Dendritic cell treated with granulocyte-macrophage colony-stimulating factor and Interleukin-4, amounts not matched to agents 40 ng/mL and 50 ng/mL, for 4 days (primary cell): ENCODE measurements at regions not wholly inside any gene's neighbourhood (a gene's known extent, or its start where the extent isn't known, plus 50 kb on each side); places are given as distances from the start of the nearest gene placed in this dataset.
"Not testable (repeated sequence)": the region's sequence is repeated elsewhere in the genome, so short reads cannot be mapped to it uniquely, and the experiment has no call there.

Experiments
- H3K27ac Mint-ChIP-seq: one replicate; pipeline ENCODE4 v1.8.0; 2022; ENCODE audit warnings: mild to moderate bottlenecking, mixed read lengths
- H3K27me3 Mint-ChIP-seq: one replicate; pipeline ENCODE4 v1.8.0; 2022; ENCODE audit warnings: mild to moderate bottlenecking, mixed read lengths
- H3K36me3 Mint-ChIP-seq: one replicate; pipeline ENCODE4 v1.8.0; 2022; ENCODE audit warnings: low read depth, mixed read lengths
- H3K4me1 Mint-ChIP-seq: one replicate; pipeline ENCODE4 v1.8.0; 2022; ENCODE audit warnings: low read depth, mixed read lengths
- H3K4me3 Mint-ChIP-seq: one replicate; pipeline ENCODE4 v1.8.0; 2022; ENCODE audit warnings: mild to moderate bottlenecking, moderate library complexity, mixed read lengths
- H3K9me3 Mint-ChIP-seq: one replicate; pipeline ENCODE4 v1.8.0; 2022; ENCODE audit warnings: mixed read lengths
- intact Hi-C: fragments of 100-400 bp; cut with micrococcal nuclease; formaldehyde crosslinking; loops from one replicate; pipeline ENCODE4 v1.15.0; 2022

DNA sequence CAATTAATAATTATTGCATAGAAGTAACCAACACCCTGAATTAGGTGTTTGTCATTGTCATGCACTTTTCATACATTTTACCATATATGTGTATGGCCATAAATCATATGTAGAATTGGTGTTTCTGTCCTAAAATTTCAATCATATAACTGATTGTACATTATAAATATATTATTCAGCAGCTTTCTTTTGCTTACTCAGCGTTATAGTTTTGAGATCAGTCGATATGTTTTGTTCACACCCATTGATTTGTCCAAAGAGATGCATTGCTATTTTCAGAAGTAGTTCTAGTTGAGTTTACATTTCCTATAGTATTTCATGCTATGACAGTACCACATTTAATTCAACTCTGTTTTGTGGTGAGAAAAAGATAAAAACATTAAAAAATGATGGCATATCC is 50.5 kb upstream of the PARP4 start:
- Mint-ChIP-seq H3K9me3 (no peaks in the 10 kb centered on the region), H3K4me1 (peaks cover 23% of the 10 kb centered on the region), H3K27me3 (peaks cover 17% of the 10 kb centered on the region), H3K36me3 (no peaks in the 10 kb centered on the region), H3K27ac (no peak overlapping the region), H3K4me3 (no peak overlapping the region)
- intact Hi-C loops = no loop called here

DNA sequence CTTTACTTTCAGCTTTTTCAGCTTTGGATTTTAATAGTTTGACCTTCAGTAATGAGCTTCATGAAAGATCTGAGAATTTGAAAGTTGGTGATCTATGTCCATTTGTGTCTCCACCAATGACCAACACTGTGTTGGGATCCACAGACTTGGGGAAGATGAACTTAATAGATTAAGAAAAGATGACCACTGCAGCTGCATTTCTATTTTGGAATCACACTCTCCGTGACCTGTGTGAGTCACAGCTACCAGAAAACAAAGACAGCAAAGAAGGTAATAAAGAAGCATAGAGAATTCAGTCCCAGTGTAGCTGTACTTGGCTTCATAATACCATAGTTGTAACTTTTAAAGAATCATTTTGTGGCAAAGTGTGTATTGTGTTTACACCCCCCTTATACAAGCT is 51.4 kb upstream of the PARP4 start:
- H3K9me3 Mint-ChIP-seq, intact Hi-C loops: not testable (repeated sequence)

DNA sequence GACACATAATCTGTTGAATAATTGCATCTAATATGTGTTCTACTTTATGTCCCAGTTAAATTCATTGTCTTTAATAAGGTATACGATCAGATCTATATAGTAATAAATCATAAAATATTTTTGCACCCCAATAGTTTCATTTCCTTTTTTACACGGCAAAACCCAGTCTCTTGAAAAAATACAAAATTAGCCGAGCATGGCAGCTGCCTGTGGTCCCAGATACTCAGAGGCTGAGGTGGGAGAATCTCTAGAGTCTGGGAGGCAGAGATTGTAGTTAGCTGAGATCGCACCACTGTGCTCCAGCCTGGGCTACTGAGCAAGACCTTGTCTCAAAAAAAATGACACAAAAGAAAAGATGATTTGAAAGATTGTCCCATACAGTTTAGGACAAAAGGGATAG is 52.3 kb upstream of the PARP4 start:
- Mint-ChIP-seq H3K27me3 (peaks cover 4% of the 10 kb centered on the region), H3K27ac (no peak overlapping the region), H3K36me3 (no peaks in the 10 kb centered on the region), H3K4me1 (peaks cover 7% of the 10 kb centered on the region), H3K9me3 (no peaks in the 10 kb centered on the region), H3K4me3 (no peak overlapping the region)
- intact Hi-C loops = no loop called here

More for the DNA sequence above, 51.4 kb upstream of the PARP4 start:
- not testable (repeated sequence) for H3K4me3 Mint-ChIP-seq, H3K27ac Mint-ChIP-seq, H3K36me3 Mint-ChIP-seq
- H3K27me3 Mint-ChIP-seq = peaks cover 14% of the 10 kb centered on the region
- peaks cover 16% of the 10 kb centered on the region for H3K4me1 Mint-ChIP-seq

DNA sequence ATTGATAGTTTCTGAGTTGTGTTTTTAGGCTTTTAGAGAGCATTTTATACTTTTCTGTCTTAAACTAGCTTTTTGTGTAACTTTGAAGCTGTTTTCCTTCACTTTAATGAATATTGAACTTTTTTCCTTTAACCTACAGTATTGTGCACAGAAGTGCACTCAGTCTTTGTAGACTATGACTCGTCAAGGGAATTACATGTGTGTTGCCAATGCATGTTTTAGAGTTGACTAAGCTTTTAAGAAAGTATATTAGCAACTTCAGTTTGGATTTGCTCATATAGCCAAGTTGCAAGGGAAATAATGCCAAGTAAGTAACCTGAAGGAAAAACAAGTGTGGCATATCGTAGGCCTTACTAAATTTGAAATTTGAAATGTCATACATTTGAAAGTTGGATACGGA is 55.0 kb upstream of the PARP4 start:
- H3K27ac Mint-ChIP-seq, H3K27me3 Mint-ChIP-seq, H3K9me3 Mint-ChIP-seq, H3K36me3 Mint-ChIP-seq, intact Hi-C loops, H3K4me3 Mint-ChIP-seq, H3K4me1 Mint-ChIP-seq: not testable (repeated sequence)

DNA sequence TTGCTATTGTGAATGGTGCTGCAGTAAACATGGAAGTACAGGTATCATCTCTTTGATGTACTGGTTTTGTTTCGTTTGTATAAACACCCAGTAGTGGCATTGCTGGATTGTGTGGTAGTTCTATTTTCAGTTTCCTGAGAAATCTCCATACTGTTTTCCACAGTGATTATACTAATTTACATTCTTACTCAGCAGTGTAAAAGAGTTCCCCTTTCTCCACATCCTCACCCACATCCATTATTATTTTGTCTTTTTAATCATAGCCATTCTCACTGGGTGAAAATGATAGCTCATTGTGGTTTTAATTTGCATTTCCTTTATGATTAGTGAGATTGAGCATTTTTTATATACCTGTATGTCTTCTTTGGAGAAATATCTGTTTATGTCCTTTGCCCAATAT is 62.3 kb upstream of the PARP4 start:
- H3K4me1 Mint-ChIP-seq = peaks cover 22% of the 10 kb centered on the region
- H3K27ac Mint-ChIP-seq = peak overlapping the region; percentile 22
- H3K36me3 Mint-ChIP-seq = no peaks in the 10 kb centered on the region
- no peak overlapping the region for H3K4me3 Mint-ChIP-seq
- H3K9me3 Mint-ChIP-seq = no peaks in the 10 kb centered on the region
- intact Hi-C loops = no loop called here
- peaks cover 3% of the 10 kb centered on the region for H3K27me3 Mint-ChIP-seq

DNA sequence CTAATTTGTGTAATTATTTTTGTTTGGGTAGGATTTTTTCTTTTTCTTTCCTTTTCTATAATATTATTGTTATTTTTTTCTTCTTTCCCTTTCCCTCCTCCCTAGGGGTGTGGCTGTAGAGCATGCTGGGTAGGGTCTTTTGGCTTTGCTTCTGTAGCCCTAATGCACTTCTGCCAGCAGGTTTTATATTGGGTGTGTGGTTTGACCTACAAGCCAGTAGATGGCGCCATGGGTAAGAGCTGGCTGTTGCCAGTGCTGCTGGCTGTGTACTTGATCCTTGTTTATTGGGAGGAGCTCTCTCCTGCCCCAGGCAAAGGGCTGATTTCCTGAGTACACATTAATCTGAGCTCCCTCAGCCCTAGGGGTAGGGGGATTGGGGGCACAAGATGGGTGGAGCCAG is 67.7 kb upstream of the PARP4 start:
- H3K9me3 Mint-ChIP-seq, H3K4me3 Mint-ChIP-seq, H3K27ac Mint-ChIP-seq, H3K36me3 Mint-ChIP-seq, H3K27me3 Mint-ChIP-seq: not testable (repeated sequence)
- intact Hi-C loops = loop anchor here (1.0 kb wide), 1 partner anchor 91 kb away; no protein-coding TSS in a partner anchor
- H3K4me1 Mint-ChIP-seq = peaks cover 22% of the 10 kb centered on the region

DNA sequence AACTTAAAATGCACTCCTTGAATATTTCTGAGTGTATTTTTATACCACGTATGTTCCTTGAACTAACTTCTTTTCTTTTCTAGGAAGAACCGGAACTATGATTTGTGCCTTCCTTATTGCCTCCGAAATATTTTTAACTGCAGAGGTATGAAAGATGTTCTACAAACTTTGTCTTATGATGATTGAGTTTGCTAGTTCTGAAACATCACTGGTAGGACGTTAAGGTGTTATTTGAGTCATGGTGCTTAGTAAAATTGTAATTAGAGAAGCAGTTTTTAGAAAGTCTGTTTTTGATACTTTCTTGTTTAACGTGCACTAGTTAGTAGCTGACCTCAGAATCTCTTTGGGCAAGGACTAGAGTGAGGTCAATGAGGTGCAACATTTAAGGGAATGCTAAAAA is 69.0 kb upstream of the PARP4 start:
- H3K9me3 Mint-ChIP-seq, H3K36me3 Mint-ChIP-seq, H3K4me3 Mint-ChIP-seq, intact Hi-C loops, H3K27ac Mint-ChIP-seq, H3K27me3 Mint-ChIP-seq: not testable (repeated sequence)
- peaks cover 15% of the 10 kb centered on the region for H3K4me1 Mint-ChIP-seq

DNA sequence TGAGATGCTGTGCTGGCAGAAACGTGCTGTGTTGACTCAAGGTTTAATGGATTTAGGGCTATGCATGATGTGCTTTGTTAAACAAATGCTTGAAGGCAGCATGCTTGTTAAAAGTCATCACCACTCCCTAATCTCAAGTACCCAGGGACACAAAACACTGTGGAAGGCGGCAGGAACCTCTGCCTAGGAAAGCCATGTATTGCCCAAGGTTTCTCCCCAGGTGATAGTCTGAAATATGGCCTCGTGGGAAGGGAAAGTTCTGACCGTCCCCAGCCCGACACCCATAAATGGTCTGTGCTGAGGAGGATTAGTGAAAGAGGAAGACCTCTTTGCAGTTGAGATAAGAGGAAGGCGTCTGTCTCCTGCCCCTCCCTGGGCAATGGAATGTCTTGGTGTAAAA is 79.1 kb upstream of the PARP4 start:
- intact Hi-C loops, H3K27me3 Mint-ChIP-seq, H3K36me3 Mint-ChIP-seq, H3K27ac Mint-ChIP-seq, H3K9me3 Mint-ChIP-seq, H3K4me3 Mint-ChIP-seq: not testable (repeated sequence)
- H3K4me1 Mint-ChIP-seq = peaks cover 11% of the 10 kb centered on the region

DNA sequence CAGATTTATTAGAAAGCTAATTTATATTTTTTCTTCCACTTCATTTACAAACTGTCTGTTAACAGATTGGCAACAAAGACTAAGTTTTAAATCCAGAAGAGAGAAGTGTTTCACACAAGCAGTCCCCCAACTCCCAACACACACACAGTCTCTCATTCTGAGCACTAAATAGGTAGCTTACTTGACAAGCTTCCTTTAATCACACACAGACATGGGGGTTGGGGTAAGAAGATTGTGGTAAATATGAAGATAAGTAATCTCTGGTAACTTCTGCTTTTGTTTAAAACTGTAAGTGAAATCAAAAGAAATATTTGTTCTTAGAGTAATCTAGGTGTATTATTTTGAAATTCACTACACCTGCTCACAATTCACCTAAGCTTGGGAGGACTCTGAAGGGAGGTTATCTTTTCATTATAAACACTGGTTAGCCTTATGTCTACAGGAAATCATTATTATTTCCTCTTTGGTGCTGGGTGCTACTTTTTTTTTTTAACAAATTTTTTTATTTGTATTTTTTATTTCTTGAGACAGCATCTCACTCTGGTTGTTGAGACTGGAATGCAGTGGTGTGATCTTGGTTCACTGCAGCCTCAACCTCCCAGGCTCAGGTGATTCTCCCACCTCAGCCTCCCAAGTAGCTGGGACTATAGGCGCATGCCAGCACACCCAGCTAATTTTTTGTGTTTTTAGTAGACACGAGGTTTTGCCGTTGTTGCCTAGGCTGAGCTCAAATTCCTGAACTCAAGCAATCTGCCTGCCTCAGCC is 82.1 kb upstream of the ATP12A start:
- intact Hi-C loops, H3K4me3 Mint-ChIP-seq, H3K27me3 Mint-ChIP-seq, H3K9me3 Mint-ChIP-seq, H3K36me3 Mint-ChIP-seq, H3K27ac Mint-ChIP-seq: not testable (repeated sequence)
- H3K4me1 Mint-ChIP-seq = peaks cover 24% of the 10 kb centered on the region

DNA sequence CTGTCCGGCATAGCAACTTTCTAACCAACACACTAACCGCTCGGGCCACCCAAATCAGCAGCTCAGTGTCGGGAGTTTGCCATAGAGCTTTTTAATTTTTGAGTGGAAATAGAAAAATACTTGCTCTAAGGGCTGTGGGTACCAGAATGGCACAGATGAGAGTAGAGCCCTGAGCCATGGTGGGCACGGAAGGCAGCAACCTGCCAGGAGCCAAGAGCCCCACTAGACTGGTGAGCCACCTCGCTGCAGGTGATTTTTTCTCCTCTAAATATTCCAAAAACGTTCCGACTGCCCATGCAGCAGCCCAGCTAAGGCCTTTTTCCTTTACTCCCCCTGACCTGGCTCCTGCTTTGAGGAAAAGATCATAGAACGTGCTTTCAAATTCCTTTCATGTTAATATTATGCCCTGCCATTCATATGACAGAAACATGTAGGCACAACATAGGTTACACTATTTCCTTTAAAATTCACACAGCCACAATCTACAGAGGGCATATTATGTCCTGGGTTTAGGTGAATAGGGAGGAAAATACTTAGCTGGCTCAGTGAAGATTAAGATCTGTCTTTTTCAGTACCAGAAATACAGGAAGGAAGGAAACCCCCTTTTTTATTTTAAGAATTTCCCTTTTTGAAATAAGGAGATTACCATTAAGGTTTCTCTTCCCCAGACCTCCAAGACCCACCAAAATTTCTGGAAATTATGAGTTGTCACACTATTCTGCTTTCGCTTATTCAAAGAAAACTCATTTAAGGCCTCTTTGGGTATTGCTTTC is 81.0 kb upstream of the ATP12A start:
- H3K4me3 Mint-ChIP-seq, H3K27ac Mint-ChIP-seq, H3K27me3 Mint-ChIP-seq, H3K36me3 Mint-ChIP-seq, intact Hi-C loops: not testable (repeated sequence)
- H3K4me1 Mint-ChIP-seq = peaks cover 24% of the 10 kb centered on the region
- peaks cover 10% of the 10 kb centered on the region for H3K9me3 Mint-ChIP-seq

DNA sequence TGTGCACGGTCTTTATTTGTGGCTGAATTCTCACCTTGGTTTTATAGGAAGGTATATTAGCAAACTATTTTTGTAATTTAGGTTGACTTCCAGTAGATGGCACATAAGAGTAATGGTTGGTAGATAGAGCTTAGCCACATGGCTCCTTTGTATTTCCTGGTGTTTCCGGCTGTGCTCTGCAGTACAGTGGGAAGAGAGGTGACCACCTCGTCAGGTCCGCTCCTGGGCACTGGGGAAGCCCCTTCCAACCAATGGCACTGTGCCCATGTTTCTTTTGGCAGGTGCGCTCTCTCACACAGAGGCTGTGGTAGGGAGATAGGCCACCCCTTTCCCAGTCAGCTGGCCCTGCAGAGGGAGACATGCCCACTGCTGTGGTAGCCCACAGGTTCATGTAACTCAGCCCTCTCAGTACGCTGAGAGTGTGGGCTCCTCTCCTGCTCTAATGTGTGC is 74.3 kb upstream of the ATP12A start:
- H3K9me3 Mint-ChIP-seq = peaks cover 17% of the 10 kb centered on the region
- no peaks in the 10 kb centered on the region for H3K36me3 Mint-ChIP-seq
- no peak overlapping the region for H3K4me3 Mint-ChIP-seq
- H3K4me1 Mint-ChIP-seq = peaks cover 7% of the 10 kb centered on the region
- no peaks in the 10 kb centered on the region for H3K27me3 Mint-ChIP-seq
- H3K27ac Mint-ChIP-seq = no peak overlapping the region
- intact Hi-C loops = loop anchor here (1.0 kb wide), 1 partner anchor 65 kb away; no protein-coding TSS in a partner anchor

DNA sequence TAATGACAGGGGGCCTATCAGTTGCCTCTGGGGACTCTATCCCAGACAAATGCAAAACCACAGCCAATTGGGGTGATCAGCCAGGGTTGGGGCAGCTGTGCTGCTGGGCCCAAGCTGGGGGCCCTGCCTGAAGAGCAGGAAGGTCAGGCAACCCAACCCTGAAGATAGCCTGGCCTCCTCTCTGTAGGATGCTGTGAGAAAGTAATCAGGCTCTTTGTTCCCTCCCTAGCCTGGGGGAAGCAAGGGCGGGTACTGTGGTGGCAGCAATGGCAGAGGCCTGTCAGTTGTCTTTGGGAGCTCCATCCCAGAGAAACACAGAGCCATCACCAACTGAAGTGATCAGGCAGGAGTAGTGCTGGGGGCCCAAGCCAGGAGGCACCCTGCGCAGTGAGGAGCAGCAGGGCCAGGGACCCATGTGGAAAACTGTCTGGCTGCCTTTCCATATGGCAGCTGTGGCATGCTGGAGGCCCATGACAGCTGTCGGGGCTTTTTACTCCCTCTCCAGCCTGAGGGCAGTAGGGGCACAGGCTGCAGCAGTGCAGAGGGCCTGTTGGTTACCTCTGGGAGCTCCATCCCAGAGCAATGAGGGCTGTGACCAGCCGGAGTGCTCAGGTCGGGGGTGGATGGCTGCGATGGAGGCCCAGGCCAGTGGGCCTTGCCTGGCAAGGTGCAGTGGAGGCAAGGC is 73.6 kb upstream of the ATP12A start:
- no peaks in the 10 kb centered on the region for H3K36me3 Mint-ChIP-seq
- H3K27ac Mint-ChIP-seq = no peak overlapping the region
- H3K27me3 Mint-ChIP-seq = no peaks in the 10 kb centered on the region
- peaks cover 17% of the 10 kb centered on the region for H3K9me3 Mint-ChIP-seq
- intact Hi-C loops = loop anchor here (1.0 kb wide), 1 partner anchor 65 kb away; no protein-coding TSS in a partner anchor
- no peak overlapping the region for H3K4me3 Mint-ChIP-seq
- peaks cover 7% of the 10 kb centered on the region for H3K4me1 Mint-ChIP-seq

DNA sequence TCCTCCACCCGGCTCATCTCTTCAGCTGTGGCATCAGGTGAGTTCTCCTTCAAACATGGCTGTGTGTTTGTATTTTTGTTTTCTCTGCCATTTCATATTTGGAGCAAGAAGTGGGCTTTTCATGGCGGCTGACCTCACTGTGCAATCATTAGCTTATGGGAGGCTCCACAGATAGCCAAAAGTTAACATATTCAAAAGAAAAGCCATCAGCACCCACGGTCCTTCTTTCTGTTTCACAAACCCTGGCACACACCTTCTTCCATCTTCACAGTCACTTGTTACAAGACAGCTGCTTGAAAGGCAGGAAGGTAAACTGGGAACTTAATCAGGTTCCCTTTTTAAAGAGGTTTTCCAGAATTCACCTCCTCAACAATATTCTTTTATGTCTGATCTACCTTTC is 69.3 kb upstream of the ATP12A start:
- Mint-ChIP-seq H3K27ac (no peak overlapping the region), H3K27me3 (no peaks in the 10 kb centered on the region), H3K4me3 (no peak overlapping the region), H3K9me3 (no peaks in the 10 kb centered on the region), H3K4me1 (peaks cover 7% of the 10 kb centered on the region), H3K36me3 (no peaks in the 10 kb centered on the region)
- intact Hi-C loops = no loop called here

DNA sequence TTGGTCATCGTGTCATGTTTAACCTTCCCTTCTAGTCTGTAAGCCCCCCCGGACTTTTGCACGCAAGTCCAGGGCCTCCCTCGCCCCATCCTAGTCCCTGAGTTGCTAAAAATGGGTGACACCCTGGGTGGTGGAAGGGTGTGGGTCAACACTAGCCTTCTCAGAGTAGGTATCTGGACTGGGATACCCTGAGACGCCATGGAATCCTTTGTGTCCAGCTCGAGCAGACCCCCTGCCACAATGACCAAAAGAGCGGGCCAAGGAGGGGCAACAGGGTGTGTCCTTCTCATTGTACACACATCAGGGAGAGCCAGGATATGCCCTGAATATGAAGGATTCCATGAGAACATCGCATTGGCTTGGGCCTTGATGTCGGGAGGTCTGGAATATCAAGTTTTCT is 67.5 kb upstream of the ATP12A start:
- Mint-ChIP-seq H3K27ac (no peak overlapping the region), H3K4me3 (no peak overlapping the region), H3K9me3 (no peaks in the 10 kb centered on the region), H3K27me3 (no peaks in the 10 kb centered on the region), H3K36me3 (no peaks in the 10 kb centered on the region), H3K4me1 (peaks cover 7% of the 10 kb centered on the region)
- intact Hi-C loops = no loop called here
